ENCODE measurements at regions not wholly inside any gene's neighbourhood (a gene's known extent, or its start where the extent isn't known, plus 50 kb on each side); places are given as distances from the start of the nearest gene placed in this dataset.

- no peak overlapping the region for H3K56ac ChIP-seq (ENCODE audit: extremely low read depth, insufficient read depth, low read length)
- dilution Hi-C loops (cut with HindIII; ENCODE audit: low sequenced_read_pairs, unreplicated experiment) (no loop called here), in situ Hi-C loops (cut with MboI; ENCODE audit: low sequenced_read_pairs) (no loop called here), intact Hi-C loops (cut with micrococcal nuclease) (no loop called here)
- ATAC-seq (ENCODE audit: low read depth) (no peak), DNase-seq (no peak)
- H3K4me2 ChIP-seq (ENCODE audit: low read depth, low read length), result no peak overlapping the region
- POLR2A ChIA-PET (ENCODE audit: unreplicated experiment), result no interaction called here
- H3K4ac ChIP-seq (ENCODE audit: low read depth, low read length), result no peak overlapping the region
- no peak overlapping the region for H3K18ac ChIP-seq (ENCODE audit: low read depth, low read length)
- no peaks in the 10 kb centered on the region for H4K20me1 ChIP-seq (ENCODE audit: insufficient read depth, low read length)
- no peak overlapping the region for H2BK120ac ChIP-seq (ENCODE audit: low read depth, low read length)
- no peak overlapping the region for H4K5ac ChIP-seq (ENCODE audit: low read depth, low read length)
- no peak overlapping the region for H2BK15ac ChIP-seq (ENCODE audit: low read depth, low read length)
- no peak overlapping the region for H3K4me3 ChIP-seq (ENCODE audit: insufficient read depth, low read depth, low read length)
- H3K27ac ChIP-seq (ENCODE audit: insufficient read depth, low read length), result no peak overlapping the region
- CTCF ChIA-PET, result no interaction called here
- no peak overlapping the region for H4K91ac ChIP-seq (ENCODE audit: insufficient read depth, low read depth, low read length)
- no CpG with 5 or more reads among the region's 4 CpGs for WGBS, 2 experiments (ENCODE audit: extremely low coverage in 2 of 2, insufficient read length in 1 of 2)
- no peak overlapping the region for H3K9ac ChIP-seq (ENCODE audit: low read depth, low read length)
- H3K14ac ChIP-seq (replicated peaks; ENCODE audit: low read depth, low read length), result no peak overlapping the region
- H2AK9ac ChIP-seq (replicated peaks; ENCODE audit: low read depth, low read length, poor library complexity), result no peak overlapping the region
- H3K27me3 ChIP-seq (ENCODE audit: control insufficient read depth, insufficient read depth, low read length), result no peaks in the 10 kb centered on the region
- no peaks in the 10 kb centered on the region for H3K79me1 ChIP-seq (ENCODE audit: low read depth in 1 of 2, low read length in 2 of 2)
- no peak overlapping the region for H2AK5ac ChIP-seq (ENCODE audit: low read depth, low read length)
- no peak overlapping the region for H3K23ac ChIP-seq (ENCODE audit: low read depth, low read length)
- no peaks in the 10 kb centered on the region for H3K4me1 ChIP-seq (ENCODE audit: control insufficient read depth, insufficient read depth, low read length)
- peaks cover 4% of the 10 kb centered on the region; the same call in 1 of the 2 replicates for H3K9me3 ChIP-seq (ENCODE audit: control insufficient read depth, insufficient read depth, low read length)
- H2AFZ ChIP-seq (replicated peaks; ENCODE audit: low read length, poor library complexity), result no peak overlapping the region
- no peaks in the 10 kb centered on the region for H3K9me1 ChIP-seq (ENCODE audit: insufficient read depth, low read length)
- H2BK5ac ChIP-seq (ENCODE audit: low read depth, low read length, poor library complexity, severe bottlenecking), result no peak overlapping the region
- H2BK20ac ChIP-seq (ENCODE audit: low read depth, low read length), result no peak overlapping the region
- TF ChIP-seq CHD1 (IDR thresholded peaks at IDR 0.05; ENCODE audit: low read depth, low read length) (no peak), USF2 (IDR thresholded peaks at IDR 0.05; ENCODE audit: low read depth, low read length) (no peak), MAFK (IDR thresholded peaks at IDR 0.05; ENCODE audit: low read depth, low read length) (no peak), BHLHE40 (IDR thresholded peaks at IDR 0.05; ENCODE audit: low read depth, low read length) (no peak), NFE2L2 (IDR thresholded peaks at IDR 0.05; ENCODE audit: low read depth, low read length) (no peak), CTCF (conservative IDR thresholded peaks at IDR 0.05; ENCODE audit: low read depth, low read length) (no peak), FOS (IDR thresholded peaks at IDR 0.05; ENCODE audit: low read depth, low read length) (no peak), ELK1 (IDR thresholded peaks at IDR 0.05; ENCODE audit: borderline replicate concordance, low read depth, low read length) (no peak), CEBPB (IDR thresholded peaks at IDR 0.05; ENCODE audit: low read depth, low read length) (no peak)
- BruUV-seq (replicated peaks), result no TSS peak
- no peaks in the 10 kb centered on the region for H3K36me3 ChIP-seq (ENCODE audit: control insufficient read depth, insufficient read depth, low read length)
- H4K8ac ChIP-seq (ENCODE audit: low read depth in 2 of 2, low read length in 2 of 2), result no peak overlapping the region
Measured at GRCh38 chr4:64960516-64960915, 551.3 kb upstream of the TECRL start.

Measured in IMR-90 (cell line).